Fibroblast of the aortic adventitia (primary cell): ENCODE measurements at regions not wholly inside any gene's neighbourhood (a gene's known extent, or its start where the extent isn't known, plus 50 kb on each side); places are given as distances from the start of the nearest gene placed in this dataset.

Experiments
- DNase-seq: peaks from one replicate; pipeline ENCODE4 v3.0.0-alpha.2; 2010; ENCODE audit warnings: low read depth
- H3K4me3 ChIP-seq: 2 replicates; pipeline ENCODE4 v1.5.1; 2011; ENCODE audit warnings: low read depth, mild to moderate bottlenecking, control low read depth, low read length, moderate library complexity
- CTCF ChIP-seq: IDR thresholded peaks from 2 replicates; pipeline ENCODE4 v1.5.1; 2011; ENCODE audit warnings: mild to moderate bottlenecking, low read length, control low read depth, inconsistent platforms; ENCODE audit not compliant: insufficient read depth

- no peak for TF ChIP-seq CTCF
- no peak for DNase-seq
- no peak overlapping the region for H3K4me3 ChIP-seq
Observed at GRCh38 chr11:92330114-92330513, 105.5 kb downstream of the FAT3 start.

DNA sequence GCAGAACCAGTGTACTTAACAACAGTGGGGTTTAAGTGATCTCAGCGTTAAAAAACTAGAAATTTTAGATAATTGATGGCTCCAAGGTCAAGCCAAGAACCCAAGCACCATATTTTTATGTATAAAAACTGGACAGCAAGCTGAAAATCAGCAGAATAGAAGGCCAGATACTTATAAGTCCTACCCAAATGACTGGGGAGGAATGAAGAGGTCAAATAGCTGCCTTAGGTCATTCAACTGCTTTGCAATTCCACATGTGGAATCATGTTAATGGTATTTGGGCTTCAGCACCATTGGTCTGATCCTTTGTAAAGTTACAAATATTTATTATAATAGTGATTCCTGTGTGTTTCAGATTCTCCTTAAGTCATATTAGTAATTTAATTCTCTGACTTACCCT lies 108.4 kb downstream of the FAT3 start:
- no peak for TF ChIP-seq CTCF
- no peak overlapping the region for H3K4me3 ChIP-seq
- DNase-seq: no peak

DNA sequence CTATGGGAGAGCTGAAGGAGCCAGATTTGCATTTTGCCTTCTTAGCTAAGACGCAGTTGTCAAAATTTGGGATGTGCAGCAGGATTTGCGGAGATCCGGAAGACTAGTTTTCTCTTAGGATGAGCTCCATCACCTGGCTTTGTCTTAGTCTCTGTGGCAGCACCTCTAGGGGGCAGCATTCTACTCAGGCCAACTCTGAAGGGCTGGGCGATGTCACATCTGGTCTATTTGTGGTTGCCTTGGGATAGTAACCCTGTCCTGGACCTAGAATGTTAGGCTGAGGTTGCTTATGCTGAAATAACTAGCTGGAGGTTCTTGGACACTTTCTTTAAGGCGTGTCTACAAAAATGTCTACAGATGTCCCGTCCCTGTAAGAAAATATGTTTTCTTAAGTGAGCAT lies 116.2 kb downstream of the FAT3 start:
- peak; percentile 5 for DNase-seq
- no peak for TF ChIP-seq CTCF
- H3K4me3 ChIP-seq: no peak overlapping the region

GRCh38 chr11:92342034-92342720 lies 117.6 kb downstream of the FAT3 start:
- TF ChIP-seq CTCF: no peak
- DNase-seq: no peak
- H3K4me3 ChIP-seq: no peak overlapping the region

- DNase-seq: no peak
- TF ChIP-seq CTCF: no peak
- no peak overlapping the region for H3K4me3 ChIP-seq
Observed at GRCh38 chr11:92342886-92343285, 118.3 kb downstream of the FAT3 start.

DNA sequence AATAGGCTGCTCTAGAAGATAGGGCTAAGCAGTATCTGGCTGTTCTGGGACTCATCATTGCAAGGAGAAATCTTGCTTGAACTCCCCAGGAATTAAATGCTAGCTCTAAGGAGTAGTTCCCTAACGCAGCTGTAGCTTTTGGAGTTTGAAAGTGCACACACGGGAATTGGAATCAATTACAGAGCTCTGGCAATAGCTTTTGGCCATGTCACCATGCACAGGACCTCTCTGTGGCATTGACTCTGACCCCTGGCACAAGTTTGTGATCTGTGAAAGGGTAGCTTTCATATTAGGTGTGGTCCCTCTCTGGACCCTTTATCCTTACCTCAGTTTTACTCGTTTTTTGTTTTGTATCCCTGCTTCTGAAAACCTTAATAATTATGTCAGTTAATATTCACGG lies 121.6 kb downstream of the FAT3 start:
- H3K4me3 ChIP-seq: no peak overlapping the region
- DNase-seq: no peak
- no peak for TF ChIP-seq CTCF

GRCh38 chr11:92347454-92347853 lies 122.8 kb downstream of the FAT3 start:
- H3K4me3 ChIP-seq: no peak overlapping the region
- DNase-seq: no peak
- TF ChIP-seq CTCF: no peak
